CD4-positive, alpha-beta T cell (primary cell): ENCODE measurements at regions not wholly inside any gene's neighbourhood (a gene's known extent, or its start where the extent isn't known, plus 50 kb on each side); places are given as distances from the start of the nearest gene placed in this dataset.

Experiments used
- ATAC-seq: fragments of 200-7000 bp; cut with Tn5 transposase; one replicate; pipeline ENCODE4 v1.10.0; 2022; ENCODE audit warnings: mild to moderate bottlenecking; ENCODE audit not compliant: poor library complexity
- CTCF ChIA-PET: fragments of 350-600 bp; sonication (Branson Sonifier 250); formaldehyde crosslinking; loops from one replicate; lab custom pipeline; 2021; ENCODE audit warnings: antibody characterized with exemption, inconsistent platforms; lab: Charles Lee
- POLR2A ChIA-PET: fragments of 350-600 bp; sonication (Branson Sonifier 250); formaldehyde crosslinking; loops from one replicate; lab custom pipeline; 2021; ENCODE audit warnings: antibody characterized with exemption, inconsistent platforms; lab: Charles Lee
- DNase-seq, 14 experiments: peaks; one replicate each; pipeline ENCODE4 v3.0.0-alpha.2; 2013 to 2020; ENCODE audit warnings: mixed read lengths in 2 of 14
- H3K27ac ChIP-seq, 2 donors: one replicate each; pipeline versions ENCODE4 v1.5.1 to v1.7.0; 2013; ENCODE audit warnings: low read length in 2 of 2, low read depth in 1 of 2, mild to moderate bottlenecking in 1 of 2
- H3K27me3 ChIP-seq, 2 experiments: 1 replicate in 1 of 2; 2 replicates in 1 of 2; pipeline versions ENCODE4 v1.6.1 to v1.7.0; 2013; ENCODE audit warnings: low read length in 2 of 2, control low read depth in 1 of 2, mild to moderate bottlenecking in 1 of 2, moderate library complexity in 1 of 2; ENCODE audit not compliant: insufficient read depth in 2 of 2, control insufficient read depth in 1 of 2
- H3K36me3 ChIP-seq: one replicate; pipeline ENCODE4 v1.6.1; 2013; ENCODE audit warnings: low read length, control low read depth; ENCODE audit not compliant: insufficient read depth
- H3K4me1 ChIP-seq: one replicate; pipeline ENCODE4 v1.6.1; 2013; ENCODE audit warnings: low read length, control low read depth; ENCODE audit not compliant: insufficient read depth
- H3K4me3 ChIP-seq: one replicate; pipeline ENCODE4 v1.5.1; 2013; ENCODE audit warnings: mild to moderate bottlenecking, low read length, moderate library complexity
- H3K9me3 ChIP-seq, 2 experiments: 1 replicate in 1 of 2; 2 replicates in 1 of 2; pipeline versions ENCODE4 v1.6.1 to v1.7.0; 2013; ENCODE audit warnings: low read length in 2 of 2, mild to moderate bottlenecking in 2 of 2, control low read depth in 1 of 2, moderate library complexity in 1 of 2; ENCODE audit not compliant: control insufficient read depth in 1 of 2, insufficient read depth in 1 of 2
- H3K27ac Mint-ChIP-seq: one replicate; pipeline ENCODE4 v1.8.0; 2020; ENCODE audit warnings: mixed read lengths
- H3K27me3 Mint-ChIP-seq: one replicate; pipeline ENCODE4 v1.8.0; 2021; ENCODE audit warnings: mixed read lengths
- H3K36me3 Mint-ChIP-seq: one replicate; pipeline ENCODE4 v1.8.0; 2021; ENCODE audit warnings: low read depth, mixed read lengths
- H3K4me1 Mint-ChIP-seq: one replicate; pipeline ENCODE4 v1.8.0; 2021; ENCODE audit warnings: low read depth, mixed read lengths
- H3K4me3 Mint-ChIP-seq: one replicate; pipeline ENCODE4 v1.8.0; 2020; ENCODE audit warnings: mild to moderate bottlenecking, mixed read lengths
- H3K9me3 Mint-ChIP-seq: one replicate; pipeline ENCODE4 v1.8.0; 2020; ENCODE audit warnings: mixed read lengths
- intact Hi-C, 2 experiments: fragments of 100-400 bp; cut with DNase I in 1 of 2; cut with micrococcal nuclease in 1 of 2; formaldehyde crosslinking; loops; one replicate each; pipeline versions ENCODE4 v1.15.1 to v1.9.0; 2023 to 2025; cut with DNase I, micrococcal nuclease
- TF ChIP-seq, protein P1 (sequence below): fragments of 200-600 bp; IDR thresholded peaks from one replicate; pipeline ENCODE4 v1.8.0; 2022; ENCODE audit warnings: antibody characterized with exemption, mild to moderate bottlenecking

DNA sequence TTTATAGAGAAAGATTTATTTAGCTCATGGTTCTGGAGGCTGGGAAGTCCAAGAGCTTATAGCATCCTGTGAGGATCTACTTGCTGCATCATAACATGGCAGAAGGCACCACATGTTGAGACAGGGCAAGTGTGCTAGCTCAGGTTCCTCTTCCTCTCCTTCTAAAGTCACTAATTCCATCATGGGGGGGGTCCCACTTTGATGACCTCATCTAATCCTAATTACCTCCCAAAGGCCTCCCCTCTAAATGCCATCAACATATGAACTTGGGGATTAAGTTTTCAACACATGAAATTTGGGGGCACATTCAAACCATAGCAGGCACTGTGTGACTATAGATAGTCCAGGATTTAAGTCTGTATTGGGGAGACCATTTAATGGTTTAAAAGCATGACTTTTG is 297.1 kb upstream of the ROPN1 start:
- Histone ChIP-seq H3K27ac (no peak overlapping the region), H3K9me3 (no peaks in the 10 kb centered on the region), H3K4me3 (no peak overlapping the region), H3K4me1 (no peaks in the 10 kb centered on the region), H3K36me3 (no peaks in the 10 kb centered on the region), H3K27me3 (peaks cover 6 to 9% of the 10 kb centered on the region in 2 experiments)
- intact Hi-C loops, result no loop called here
- Mint-ChIP-seq H3K9me3 (no peaks in the 10 kb centered on the region), H3K27me3 (peaks cover 38% of the 10 kb centered on the region), H3K27ac (no peak overlapping the region), H3K36me3 (no peaks in the 10 kb centered on the region), H3K4me1 (no peaks in the 10 kb centered on the region), H3K4me3 (no peak overlapping the region)
- ChIA-PET CTCF (no interaction called here), POLR2A (no interaction called here)
- DNase-seq (no peak), ATAC-seq (no peak)
- TF ChIP-seq, protein P1, sequence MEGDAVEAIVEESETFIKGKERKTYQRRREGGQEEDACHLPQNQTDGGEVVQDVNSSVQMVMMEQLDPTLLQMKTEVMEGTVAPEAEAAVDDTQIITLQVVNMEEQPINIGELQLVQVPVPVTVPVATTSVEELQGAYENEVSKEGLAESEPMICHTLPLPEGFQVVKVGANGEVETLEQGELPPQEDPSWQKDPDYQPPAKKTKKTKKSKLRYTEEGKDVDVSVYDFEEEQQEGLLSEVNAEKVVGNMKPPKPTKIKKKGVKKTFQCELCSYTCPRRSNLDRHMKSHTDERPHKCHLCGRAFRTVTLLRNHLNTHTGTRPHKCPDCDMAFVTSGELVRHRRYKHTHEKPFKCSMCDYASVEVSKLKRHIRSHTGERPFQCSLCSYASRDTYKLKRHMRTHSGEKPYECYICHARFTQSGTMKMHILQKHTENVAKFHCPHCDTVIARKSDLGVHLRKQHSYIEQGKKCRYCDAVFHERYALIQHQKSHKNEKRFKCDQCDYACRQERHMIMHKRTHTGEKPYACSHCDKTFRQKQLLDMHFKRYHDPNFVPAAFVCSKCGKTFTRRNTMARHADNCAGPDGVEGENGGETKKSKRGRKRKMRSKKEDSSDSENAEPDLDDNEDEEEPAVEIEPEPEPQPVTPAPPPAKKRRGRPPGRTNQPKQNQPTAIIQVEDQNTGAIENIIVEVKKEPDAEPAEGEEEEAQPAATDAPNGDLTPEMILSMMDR, result no peak

DNA sequence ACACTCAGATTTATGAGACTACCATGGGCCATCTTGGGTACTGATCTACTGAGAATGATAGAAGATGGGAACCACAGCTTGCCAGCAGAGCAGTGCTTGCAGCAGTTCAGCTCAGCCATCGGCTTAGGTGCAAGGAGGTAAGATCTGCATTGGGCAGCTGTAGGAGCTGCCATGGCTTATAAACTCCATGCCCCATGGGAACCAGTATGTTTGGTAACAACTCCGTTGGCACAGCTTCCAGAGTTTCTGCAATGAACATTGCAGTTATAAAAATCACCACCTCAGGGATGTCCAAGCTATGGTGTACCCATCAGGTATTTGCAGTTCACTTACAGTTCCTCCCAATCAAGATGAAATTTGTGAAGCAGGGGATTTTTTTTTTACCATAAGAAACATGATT is 299.1 kb upstream of the ROPN1 start:
- Mint-ChIP-seq H3K27me3 (peaks cover 34% of the 10 kb centered on the region), H3K27ac (no peak overlapping the region), H3K4me1 (no peaks in the 10 kb centered on the region), H3K4me3 (no peak overlapping the region), H3K9me3 (no peaks in the 10 kb centered on the region), H3K36me3 (no peaks in the 10 kb centered on the region)
- POLR2A ChIA-PET, result no interaction called here
- Histone ChIP-seq H3K27ac (no peak overlapping the region), H3K4me3 (no peak overlapping the region), H3K4me1 (no peaks in the 10 kb centered on the region), H3K36me3 (no peaks in the 10 kb centered on the region), H3K27me3 (peaks cover 6 to 9% of the 10 kb centered on the region in 2 experiments), H3K9me3 (no peaks in the 10 kb centered on the region)
- TF ChIP-seq, protein P1, result no peak
- ATAC-seq, result no peak
- no peak for DNase-seq
- intact Hi-C loops, result no loop called here
- CTCF ChIA-PET, result no interaction called here

DNA sequence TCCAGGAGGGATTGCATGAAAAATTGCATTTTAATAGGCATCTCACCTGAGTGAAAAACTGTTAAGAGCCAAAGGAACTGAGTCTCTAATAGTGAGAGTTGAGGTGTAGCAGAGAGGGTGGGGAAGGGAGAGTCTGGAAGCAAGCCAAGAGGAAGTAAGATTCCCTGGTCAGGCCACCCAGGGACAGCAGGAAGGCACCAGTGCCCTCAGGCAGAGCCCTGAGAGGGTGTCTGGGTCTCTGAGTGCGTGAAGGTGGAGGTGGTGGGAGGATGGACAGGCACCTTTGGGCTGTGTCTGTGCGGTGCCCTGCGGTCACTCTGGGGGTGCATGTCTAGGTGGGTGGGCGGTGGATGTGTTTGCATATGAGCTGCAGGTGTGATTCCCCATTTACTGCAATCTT is 300.4 kb upstream of the ROPN1 start:
- CTCF ChIA-PET, result no interaction called here
- no peaks in the 10 kb centered on the region for H3K36me3 Mint-ChIP-seq
- H3K9me3 ChIP-seq, result no peaks in the 10 kb centered on the region
- peaks cover 31% of the 10 kb centered on the region for H3K27me3 Mint-ChIP-seq
- TF ChIP-seq, protein P1, result no peak
- intact Hi-C loops, result no loop called here
- H3K27ac ChIP-seq, result no peak overlapping the region
- H3K4me3 Mint-ChIP-seq, result no peak overlapping the region
- no peak overlapping the region for H3K27ac Mint-ChIP-seq
- POLR2A ChIA-PET, result no interaction called here
- DNase-seq (no peak), ATAC-seq (no peak)
- H3K27me3 ChIP-seq, result peaks cover 6 to 14% of the 10 kb centered on the region in 2 experiments
- no peaks in the 10 kb centered on the region for H3K4me1 ChIP-seq
- H3K4me1 Mint-ChIP-seq, result no peaks in the 10 kb centered on the region
- H3K4me3 ChIP-seq, result no peak overlapping the region
- no peaks in the 10 kb centered on the region for H3K36me3 ChIP-seq
- no peaks in the 10 kb centered on the region for H3K9me3 Mint-ChIP-seq
